ENCODE measurements at regions not wholly inside any gene's neighbourhood (a gene's known extent, or its start where the extent isn't known, plus 50 kb on each side); places are given as distances from the start of the nearest gene placed in this dataset.

- no peaks in the 10 kb centered on the region for H3K27me3 Mint-ChIP-seq (ENCODE audit: low read depth)
- CTCF ChIA-PET, result interaction anchor here (0.7 kb wide), 1 partner anchor 520 kb away, joined by 3 read pairs; no protein-coding TSS in a partner anchor
- no peak overlapping the region for H3K27ac Mint-ChIP-seq
- H3K4me1 Mint-ChIP-seq (ENCODE audit: low read depth), result no peaks in the 10 kb centered on the region
- no peaks in the 10 kb centered on the region for H3K9me3 Mint-ChIP-seq
- no peaks in the 10 kb centered on the region for H3K36me3 Mint-ChIP-seq (ENCODE audit: low read depth)
- no peak overlapping the region for H3K4me3 Mint-ChIP-seq
- intact Hi-C loops (cut with micrococcal nuclease), result no loop called here
- no peak for DNase-seq
Observed at GRCh38 chr2:173762864-173763263, 202.3 kb downstream of the SP3 start.

GRCh38 chr2:173763641-173764040 lies 201.5 kb downstream of the SP3 start:
- no peak for DNase-seq
- Mint-ChIP-seq H3K27ac (no peak overlapping the region), H3K4me3 (no peak overlapping the region), H3K9me3 (no peaks in the 10 kb centered on the region), H3K27me3 (ENCODE audit: low read depth) (no peaks in the 10 kb centered on the region), H3K36me3 (ENCODE audit: low read depth) (no peaks in the 10 kb centered on the region), H3K4me1 (ENCODE audit: low read depth) (no peaks in the 10 kb centered on the region)
- intact Hi-C loops (cut with micrococcal nuclease), result no loop called here
- CTCF ChIA-PET, result no interaction called here

GRCh38 chr2:173764094-173764493 lies 201.1 kb downstream of the SP3 start:
- H3K27ac Mint-ChIP-seq, result no peak overlapping the region
- H3K27me3 Mint-ChIP-seq (ENCODE audit: low read depth), result no peaks in the 10 kb centered on the region
- intact Hi-C loops (cut with micrococcal nuclease), result no loop called here
- no peaks in the 10 kb centered on the region for H3K36me3 Mint-ChIP-seq (ENCODE audit: low read depth)
- no peak for DNase-seq
- H3K4me3 Mint-ChIP-seq, result no peak overlapping the region
- no peaks in the 10 kb centered on the region for H3K4me1 Mint-ChIP-seq (ENCODE audit: low read depth)
- CTCF ChIA-PET, result no interaction called here
- H3K9me3 Mint-ChIP-seq, result no peaks in the 10 kb centered on the region

GRCh38 chr2:173766537-173767289 lies 198.5 kb downstream of the SP3 start:
- Mint-ChIP-seq H3K36me3 (ENCODE audit: low read depth) (no peaks in the 10 kb centered on the region), H3K27ac (no peak overlapping the region), H3K4me3 (no peak overlapping the region), H3K27me3 (ENCODE audit: low read depth) (no peaks in the 10 kb centered on the region), H3K9me3 (no peaks in the 10 kb centered on the region), H3K4me1 (ENCODE audit: low read depth) (no peaks in the 10 kb centered on the region)
- intact Hi-C loops (cut with micrococcal nuclease), result no loop called here
- no peak for DNase-seq
- CTCF ChIA-PET, result interaction anchor here (0.6 kb wide), 1 partner anchor 212 kb away, joined by 4 read pairs; no protein-coding TSS in a partner anchor

GRCh38 chr2:173770947-173771678 lies 194.1 kb downstream of the SP3 start:
- intact Hi-C loops (cut with micrococcal nuclease), result no loop called here
- CTCF ChIA-PET, result no interaction called here
- peaks cover 3% of the 10 kb centered on the region for H3K27me3 Mint-ChIP-seq (ENCODE audit: low read depth)
- no peak overlapping the region for H3K27ac Mint-ChIP-seq
- no peak overlapping the region for H3K4me3 Mint-ChIP-seq
- no peak for DNase-seq
- no peaks in the 10 kb centered on the region for H3K9me3 Mint-ChIP-seq
- no peaks in the 10 kb centered on the region for H3K4me1 Mint-ChIP-seq (ENCODE audit: low read depth)
- no peaks in the 10 kb centered on the region for H3K36me3 Mint-ChIP-seq (ENCODE audit: low read depth)

GRCh38 chr2:173772205-173772604 lies 193.0 kb downstream of the SP3 start:
- intact Hi-C loops (cut with micrococcal nuclease), result no loop called here
- DNase-seq, result no peak

GRCh38 chr2:173773076-173773475 lies 192.1 kb downstream of the SP3 start:
- no peak for DNase-seq
- Mint-ChIP-seq H3K4me1 (ENCODE audit: low read depth) (no peaks in the 10 kb centered on the region), H3K4me3 (no peak overlapping the region), H3K9me3 (no peaks in the 10 kb centered on the region), H3K36me3 (ENCODE audit: low read depth) (no peaks in the 10 kb centered on the region), H3K27ac (no peak overlapping the region), H3K27me3 (ENCODE audit: low read depth) (peaks cover 3% of the 10 kb centered on the region)
- CTCF ChIA-PET, result interaction anchor here (0.6 kb wide), 1 partner anchor 54 kb away, joined by 3 read pairs; no protein-coding TSS in a partner anchor
- intact Hi-C loops (cut with micrococcal nuclease), result no loop called here

More at GRCh38 chr2:173772205-173772604, 193.0 kb downstream of the SP3 start:
- Mint-ChIP-seq H3K27me3 (ENCODE audit: low read depth) (peaks cover 3% of the 10 kb centered on the region), H3K9me3 (no peaks in the 10 kb centered on the region), H3K27ac (no peak overlapping the region), H3K36me3 (ENCODE audit: low read depth) (no peaks in the 10 kb centered on the region), H3K4me3 (no peak overlapping the region), H3K4me1 (ENCODE audit: low read depth) (no peaks in the 10 kb centered on the region)
- CTCF ChIA-PET, result no interaction called here

GRCh38 chr2:173775440-173775839 lies 189.7 kb downstream of the SP3 start:
- H3K4me1 Mint-ChIP-seq (ENCODE audit: low read depth), result no peaks in the 10 kb centered on the region
- H3K4me3 Mint-ChIP-seq, result no peak overlapping the region
- CTCF ChIA-PET, result no interaction called here
- DNase-seq, result no peak
- H3K27me3 Mint-ChIP-seq (ENCODE audit: low read depth), result peaks cover 5% of the 10 kb centered on the region
- no peak overlapping the region for H3K27ac Mint-ChIP-seq
- H3K9me3 Mint-ChIP-seq, result no peaks in the 10 kb centered on the region
- intact Hi-C loops (cut with micrococcal nuclease), result no loop called here
- no peaks in the 10 kb centered on the region for H3K36me3 Mint-ChIP-seq (ENCODE audit: low read depth)

GRCh38 chr2:173782681-173783080 lies 182.5 kb downstream of the SP3 start:
- Mint-ChIP-seq H3K36me3 (ENCODE audit: low read depth) (no peaks in the 10 kb centered on the region), H3K4me1 (ENCODE audit: low read depth) (no peaks in the 10 kb centered on the region), H3K27me3 (ENCODE audit: low read depth) (peaks cover 22% of the 10 kb centered on the region), H3K27ac (no peak overlapping the region), H3K4me3 (no peak overlapping the region), H3K9me3 (no peaks in the 10 kb centered on the region)
- intact Hi-C loops (cut with micrococcal nuclease), result no loop called here
- DNase-seq, result no peak
- CTCF ChIA-PET, result interaction anchor here (0.7 kb wide), 1 partner anchor 548 kb away, joined by 3 read pairs; no protein-coding TSS in a partner anchor

GRCh38 chr2:173783382-173783781 lies 181.8 kb downstream of the SP3 start:
- DNase-seq, result no peak
- H3K27ac Mint-ChIP-seq, result no peak overlapping the region
- CTCF ChIA-PET, result no interaction called here
- no peaks in the 10 kb centered on the region for H3K9me3 Mint-ChIP-seq
- intact Hi-C loops (cut with micrococcal nuclease), result no loop called here
- H3K27me3 Mint-ChIP-seq (ENCODE audit: low read depth), result peaks cover 22% of the 10 kb centered on the region
- no peaks in the 10 kb centered on the region for H3K36me3 Mint-ChIP-seq (ENCODE audit: low read depth)
- no peak overlapping the region for H3K4me3 Mint-ChIP-seq
- no peaks in the 10 kb centered on the region for H3K4me1 Mint-ChIP-seq (ENCODE audit: low read depth)

GRCh38 chr2:173785813-173786212 lies 179.4 kb downstream of the SP3 start:
- DNase-seq, result no peak
- no peak overlapping the region for H3K27ac Mint-ChIP-seq
- H3K36me3 Mint-ChIP-seq (ENCODE audit: low read depth), result no peaks in the 10 kb centered on the region
- no peaks in the 10 kb centered on the region for H3K9me3 Mint-ChIP-seq
- peaks cover 16% of the 10 kb centered on the region for H3K27me3 Mint-ChIP-seq (ENCODE audit: low read depth)
- CTCF ChIA-PET, result interaction anchor here (0.5 kb wide), 1 partner anchor 386 kb away, joined by 8 read pairs; no protein-coding TSS in a partner anchor
- intact Hi-C loops (cut with micrococcal nuclease), result no loop called here
- H3K4me3 Mint-ChIP-seq, result no peak overlapping the region
- no peaks in the 10 kb centered on the region for H3K4me1 Mint-ChIP-seq (ENCODE audit: low read depth)

- Mint-ChIP-seq H3K4me3 (no peak overlapping the region), H3K27me3 (ENCODE audit: low read depth) (peaks cover 4% of the 10 kb centered on the region), H3K27ac (no peak overlapping the region), H3K4me1 (ENCODE audit: low read depth) (no peaks in the 10 kb centered on the region), H3K36me3 (ENCODE audit: low read depth) (no peaks in the 10 kb centered on the region), H3K9me3 (no peaks in the 10 kb centered on the region)
- no peak for DNase-seq
- CTCF ChIA-PET, result no interaction called here
- intact Hi-C loops (cut with micrococcal nuclease), result no loop called here
Observed at GRCh38 chr2:173791502-173791901, 173.7 kb downstream of the SP3 start.

GRCh38 chr2:173792166-173792565 lies 173.0 kb downstream of the SP3 start:
- Mint-ChIP-seq H3K4me3 (no peak overlapping the region), H3K9me3 (no peaks in the 10 kb centered on the region), H3K27me3 (ENCODE audit: low read depth) (peaks cover 4% of the 10 kb centered on the region), H3K27ac (no peak overlapping the region), H3K36me3 (ENCODE audit: low read depth) (no peaks in the 10 kb centered on the region), H3K4me1 (ENCODE audit: low read depth) (no peaks in the 10 kb centered on the region)
- CTCF ChIA-PET, result no interaction called here
- DNase-seq, result no peak
- intact Hi-C loops (cut with micrococcal nuclease), result no loop called here
